ENCODE measurements at regions not wholly inside any gene's neighbourhood (a gene's known extent, or its start where the extent isn't known, plus 50 kb on each side); places are given as distances from the start of the nearest gene placed in this dataset.

- DNase-seq = no peak
Observed at GRCh38 chr13:68076046-68076445, 845.9 kb upstream of the PCDH9 start.

GRCh38 chr13:68066879-68067513 is 836.9 kb upstream of the PCDH9 start:
- DNase-seq = no peak

GRCh38 chr13:68064001-68064770 is 834.0 kb upstream of the PCDH9 start:
- no peak for DNase-seq

GRCh38 chr13:68063181-68063580 is 833.0 kb upstream of the PCDH9 start:
- DNase-seq = no peak

GRCh38 chr13:68057836-68058235 is 827.7 kb upstream of the PCDH9 start:
- no peak for DNase-seq

- DNase-seq = no peak
Observed at GRCh38 chr13:68056816-68057710, 826.9 kb upstream of the PCDH9 start.

- no peak for DNase-seq
Observed at GRCh38 chr13:68051910-68052309, 821.8 kb upstream of the PCDH9 start.

- no peak for DNase-seq
Observed at GRCh38 chr13:68050761-68051160, 820.6 kb upstream of the PCDH9 start.

- DNase-seq = no peak
Observed at GRCh38 chr13:68048802-68049359, 818.7 kb upstream of the PCDH9 start.

- no peak for DNase-seq
Observed at GRCh38 chr13:68047889-68048288, 817.8 kb upstream of the PCDH9 start.

- no peak for DNase-seq
Observed at GRCh38 chr13:68046903-68047302, 816.8 kb upstream of the PCDH9 start.

GRCh38 chr13:68030152-68030809 is 800.1 kb upstream of the PCDH9 start:
- no peak for DNase-seq

- no peak for DNase-seq
Observed at GRCh38 chr13:68028701-68029100, 798.6 kb upstream of the PCDH9 start.

- no peak for DNase-seq
Observed at GRCh38 chr13:68027306-68027705, 797.2 kb upstream of the PCDH9 start.

GRCh38 chr13:68026077-68026476 is 795.9 kb upstream of the PCDH9 start:
- DNase-seq = no peak

GRCh38 chr13:68025604-68026003 is 795.5 kb upstream of the PCDH9 start:
- no peak for DNase-seq

GRCh38 chr13:68023838-68024581 is 793.9 kb upstream of the PCDH9 start:
- DNase-seq = no peak

- no peak for DNase-seq
Observed at GRCh38 chr13:68019901-68020300, 789.8 kb upstream of the PCDH9 start.

GRCh38 chr13:68009546-68009945 is 779.4 kb upstream of the PCDH9 start:
- DNase-seq = no peak

- DNase-seq = no peak
Observed at GRCh38 chr13:68007576-68007975, 777.4 kb upstream of the PCDH9 start.

- no peak for DNase-seq
Observed at GRCh38 chr13:67996101-67996500, 766.0 kb upstream of the PCDH9 start.

- DNase-seq = no peak
Observed at GRCh38 chr13:67990868-67991267, 760.7 kb upstream of the PCDH9 start.
